Hepatocyte (in vitro differentiated cells): ENCODE measurements at regions not wholly inside any gene's neighbourhood (a gene's known extent, or its start where the extent isn't known, plus 50 kb on each side); places are given as distances from the start of the nearest gene placed in this dataset.

Source experiments
- DNase-seq: peaks from one replicate; pipeline ENCODE4 v3.0.0-alpha.2; 2016; ENCODE audit warnings: low spot score
- H2AFZ ChIP-seq: fragments of 200-600 bp; sonication (generic); 2 replicates; pipeline ENCODE4 v1.6.0; 2016; ENCODE audit warnings: antibody characterized with exemption, mild to moderate bottlenecking
- H3K27ac ChIP-seq: fragments of 200-600 bp; sonication (generic); 2 replicates; pipeline ENCODE4 v1.5.1; 2016; ENCODE audit warnings: mild to moderate bottlenecking
- H3K27me3 ChIP-seq: fragments of 200-600 bp; sonication (generic); 2 replicates; pipeline ENCODE4 v1.6.1; 2016
- H3K36me3 ChIP-seq: fragments of 200-600 bp; sonication (generic); replicated peaks from 2 replicates; pipeline ENCODE4 v1.5.1; 2016; ENCODE audit warnings: low read depth; ENCODE audit not compliant: insufficient read depth
- H3K4me1 ChIP-seq: fragments of 200-600 bp; sonication (generic); 2 replicates; pipeline ENCODE4 v1.5.1; 2016; ENCODE audit warnings: mild to moderate bottlenecking, moderate library complexity; ENCODE audit not compliant: insufficient read depth
- H3K4me2 ChIP-seq: fragments of 200-600 bp; sonication (generic); 2 replicates; pipeline ENCODE4 v1.6.0; 2016
- H3K4me3 ChIP-seq: fragments of 200-600 bp; sonication (generic); 2 replicates; pipeline ENCODE4 v1.5.1; 2016; ENCODE audit warnings: mild to moderate bottlenecking
- H3K79me2 ChIP-seq: fragments of 200-600 bp; sonication (generic); 2 replicates; pipeline ENCODE4 v1.6.0; 2017; ENCODE audit warnings: mild to moderate bottlenecking
- H3K9me2 ChIP-seq: fragments of 200-600 bp; sonication (generic); replicated peaks from 2 replicates; pipeline ENCODE4 v1.6.0; 2017; ENCODE audit warnings: mild to moderate bottlenecking; ENCODE audit not compliant: insufficient read depth
- H3K9me3 ChIP-seq: fragments of 200-600 bp; sonication (generic); 2 replicates; pipeline ENCODE4 v1.5.1; 2016; ENCODE audit warnings: low read depth, mild to moderate bottlenecking
- H4K20me1 ChIP-seq: fragments of 200-600 bp; sonication (generic); 2 replicates; pipeline ENCODE4 v1.6.0; 2016; ENCODE audit warnings: mild to moderate bottlenecking; ENCODE audit not compliant: insufficient read depth, poor library complexity, severe bottlenecking
- EZH2 ChIP-seq: fragments of 200-600 bp; sonication (generic); IDR thresholded peaks from 2 replicates; pipeline ENCODE4 v1.6.1; 2016; ENCODE audit warnings: antibody characterized with exemption, mild to moderate bottlenecking, borderline replicate concordance
- EZH2phosphoT487 ChIP-seq: fragments of 200-600 bp; sonication (generic); IDR thresholded peaks from one replicate; pipeline ENCODE4 v1.6.1; 2018; ENCODE audit warnings: antibody characterized with exemption, mild to moderate bottlenecking, low read depth, moderate library complexity; ENCODE audit not compliant: unreplicated experiment, severe bottlenecking
- WGBS: methylation state at CpG from one replicate; pipeline ENCODE4 v1.1.6; 2016; ENCODE audit warnings: low lambda C conversion rate; ENCODE audit errors: missing lambda C conversion rate; 5-methylcytosine and 5-hydroxymethylcytosine counted together
- TF ChIP-seq, protein P1 (sequence below): fragments of 200-600 bp; sonication (generic); IDR thresholded peaks from 2 replicates; pipeline ENCODE4 v1.5.1; 2016; ENCODE audit warnings: antibody characterized with exemption, mild to moderate bottlenecking; ENCODE audit not compliant: poor library complexity

DNA sequence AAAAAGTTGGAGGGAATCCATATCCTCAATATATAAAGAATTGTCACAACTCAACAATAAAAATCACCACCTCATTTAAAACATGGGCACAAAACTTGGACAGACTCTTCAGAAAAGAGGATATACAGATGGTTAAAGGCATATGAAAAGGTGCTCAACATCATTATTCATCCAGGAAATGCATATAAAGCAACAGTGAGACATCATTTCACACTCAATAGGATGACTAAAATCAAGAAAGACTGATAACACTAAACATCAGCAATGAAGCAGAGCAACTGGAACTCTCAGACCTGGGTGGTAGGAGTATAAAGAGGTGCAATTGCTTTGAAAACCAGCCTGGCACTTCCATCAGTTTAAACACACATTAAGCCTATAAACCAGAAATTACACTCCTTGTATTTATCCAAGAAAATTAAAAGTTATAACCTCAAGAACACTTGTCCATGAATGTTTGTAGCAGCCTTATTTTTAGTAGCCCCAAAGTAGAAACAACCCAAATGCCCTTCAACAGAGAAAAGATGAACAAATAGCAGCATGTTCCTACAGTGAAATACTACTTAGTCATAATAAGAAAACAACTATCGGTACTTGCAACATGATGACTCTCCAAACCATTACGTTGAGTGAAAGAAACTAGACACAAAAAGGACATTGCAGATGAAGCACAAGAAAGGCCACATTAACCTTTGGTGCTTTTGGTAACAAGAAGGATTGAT lies 79.1 kb upstream of the TANC1 start:
- H3K79me2 ChIP-seq, result no peaks in the 10 kb centered on the region
- no peak overlapping the region for H3K4me3 ChIP-seq
- TF ChIP-seq EZH2 (no peak), EZH2phosphoT487 (no peak)
- TF ChIP-seq, protein P1, sequence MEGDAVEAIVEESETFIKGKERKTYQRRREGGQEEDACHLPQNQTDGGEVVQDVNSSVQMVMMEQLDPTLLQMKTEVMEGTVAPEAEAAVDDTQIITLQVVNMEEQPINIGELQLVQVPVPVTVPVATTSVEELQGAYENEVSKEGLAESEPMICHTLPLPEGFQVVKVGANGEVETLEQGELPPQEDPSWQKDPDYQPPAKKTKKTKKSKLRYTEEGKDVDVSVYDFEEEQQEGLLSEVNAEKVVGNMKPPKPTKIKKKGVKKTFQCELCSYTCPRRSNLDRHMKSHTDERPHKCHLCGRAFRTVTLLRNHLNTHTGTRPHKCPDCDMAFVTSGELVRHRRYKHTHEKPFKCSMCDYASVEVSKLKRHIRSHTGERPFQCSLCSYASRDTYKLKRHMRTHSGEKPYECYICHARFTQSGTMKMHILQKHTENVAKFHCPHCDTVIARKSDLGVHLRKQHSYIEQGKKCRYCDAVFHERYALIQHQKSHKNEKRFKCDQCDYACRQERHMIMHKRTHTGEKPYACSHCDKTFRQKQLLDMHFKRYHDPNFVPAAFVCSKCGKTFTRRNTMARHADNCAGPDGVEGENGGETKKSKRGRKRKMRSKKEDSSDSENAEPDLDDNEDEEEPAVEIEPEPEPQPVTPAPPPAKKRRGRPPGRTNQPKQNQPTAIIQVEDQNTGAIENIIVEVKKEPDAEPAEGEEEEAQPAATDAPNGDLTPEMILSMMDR, result no peak
- WGBS, result 95% methylated on average over 2 of the region's 2 CpGs
- no peak for DNase-seq
- no peaks in the 10 kb centered on the region for H3K9me3 ChIP-seq
- H2AFZ ChIP-seq, result no peak overlapping the region
- H4K20me1 ChIP-seq, result no peaks in the 10 kb centered on the region
- H3K4me2 ChIP-seq, result no peak overlapping the region
- H3K4me1 ChIP-seq, result peaks cover 5% of the 10 kb centered on the region
- H3K27ac ChIP-seq, result no peak overlapping the region
- no peaks in the 10 kb centered on the region for H3K36me3 ChIP-seq
- H3K27me3 ChIP-seq, result no peaks in the 10 kb centered on the region
- H3K9me2 ChIP-seq, result no peaks in the 10 kb centered on the region

DNA sequence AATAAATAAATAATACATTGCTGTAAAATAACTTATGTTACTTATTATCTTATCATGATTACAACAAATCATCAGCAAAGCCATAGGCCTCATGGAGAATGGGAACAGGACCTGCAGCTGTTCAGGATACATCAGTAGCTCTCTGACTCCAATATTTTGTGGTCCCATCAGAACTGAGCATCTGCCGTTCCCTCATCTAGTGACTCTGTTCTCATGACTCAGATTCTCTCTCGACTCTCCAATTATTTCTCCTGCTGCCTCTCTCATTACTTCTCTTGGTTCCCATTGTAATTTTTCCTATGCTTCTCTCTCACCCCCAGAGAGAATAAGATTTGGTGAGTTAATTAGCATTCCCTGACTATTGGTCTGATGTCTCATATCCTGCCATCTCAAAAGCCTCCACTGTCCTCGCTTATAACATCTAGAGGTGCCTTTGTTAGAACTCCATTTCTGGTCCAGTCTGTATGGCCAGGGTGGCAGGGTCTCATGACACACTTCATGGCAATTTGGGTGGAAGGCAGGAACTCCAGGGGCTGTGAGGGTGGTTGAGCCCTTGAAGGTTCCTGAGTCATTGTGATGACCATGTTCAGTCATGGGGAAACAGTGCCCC lies 78.0 kb upstream of the TANC1 start:
- WGBS, result 97% methylated on average over 3 of the region's 3 CpGs
- DNase-seq, result no peak
- H3K36me3 ChIP-seq, result no peaks in the 10 kb centered on the region
- H3K4me2 ChIP-seq, result no peak overlapping the region
- no peak overlapping the region for H3K27ac ChIP-seq
- H3K9me3 ChIP-seq, result no peaks in the 10 kb centered on the region
- H3K4me1 ChIP-seq, result no peaks in the 10 kb centered on the region
- no peaks in the 10 kb centered on the region for H3K9me2 ChIP-seq
- no peaks in the 10 kb centered on the region for H3K79me2 ChIP-seq
- H2AFZ ChIP-seq, result no peak overlapping the region
- no peaks in the 10 kb centered on the region for H3K27me3 ChIP-seq
- H3K4me3 ChIP-seq, result no peak overlapping the region
- TF ChIP-seq, protein P1, result no peak
- TF ChIP-seq EZH2, result no peak
- TF ChIP-seq EZH2phosphoT487, result no peak
- no peaks in the 10 kb centered on the region for H4K20me1 ChIP-seq

DNA sequence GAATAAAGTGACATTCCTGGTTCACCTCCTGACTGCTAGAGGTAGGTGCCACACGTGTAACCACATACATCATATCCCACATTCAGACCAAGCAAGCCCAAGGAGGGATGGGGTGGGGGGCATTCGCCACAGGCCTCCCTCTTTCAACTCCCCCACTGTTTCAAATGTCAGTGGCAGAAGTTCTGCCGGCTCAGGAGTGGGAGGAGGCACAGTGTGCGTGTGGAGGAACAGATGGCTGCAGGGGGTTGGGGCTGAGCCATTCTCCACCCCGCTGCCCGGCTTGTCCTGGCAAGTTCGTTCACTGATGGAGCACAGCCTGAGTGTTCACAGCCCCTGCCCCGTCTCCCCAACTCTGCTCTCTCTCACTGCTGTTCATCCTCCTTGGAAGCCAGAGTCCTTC lies 75.4 kb upstream of the TANC1 start:
- no peaks in the 10 kb centered on the region for H4K20me1 ChIP-seq
- H3K27me3 ChIP-seq, result no peaks in the 10 kb centered on the region
- TF ChIP-seq EZH2phosphoT487 (no peak), EZH2 (no peak)
- TF ChIP-seq, protein P1, result no peak
- peak overlapping the region; percentile 11 for H3K27ac ChIP-seq
- DNase-seq, result peak; percentile 21
- H3K4me1 ChIP-seq, result no peaks in the 10 kb centered on the region
- H3K9me2 ChIP-seq, result no peaks in the 10 kb centered on the region
- no peak overlapping the region for H3K4me2 ChIP-seq
- no peaks in the 10 kb centered on the region for H3K9me3 ChIP-seq
- H2AFZ ChIP-seq, result no peak overlapping the region
- 62% methylated on average over 8 of the region's 8 CpGs for WGBS
- H3K36me3 ChIP-seq, result no peaks in the 10 kb centered on the region
- H3K79me2 ChIP-seq, result no peaks in the 10 kb centered on the region
- H3K4me3 ChIP-seq, result no peak overlapping the region
